GM23248 (cell line): ENCODE measurements at regions not wholly inside any gene's neighbourhood (a gene's known extent, or its start where the extent isn't known, plus 50 kb on each side); places are given as distances from the start of the nearest gene placed in this dataset.

Experiments used
- EZH2 ChIP-seq: fragments of 200-600 bp; sonication (generic); IDR thresholded peaks from 2 replicates; pipeline ENCODE4 v1.6.1; 2018; ENCODE audit warnings: antibody characterized with exemption, mild to moderate bottlenecking; ENCODE audit not compliant: insufficient read depth, poor library complexity, severe bottlenecking
- EZH2phosphoT487 ChIP-seq: fragments of 200-600 bp; sonication (generic); IDR thresholded peaks from 2 replicates; pipeline ENCODE4 v1.6.1; 2018; ENCODE audit warnings: antibody characterized with exemption, moderate library complexity, mild to moderate bottlenecking, low read depth; ENCODE audit not compliant: insufficient read depth

- TF ChIP-seq EZH2phosphoT487, result no peak
- TF ChIP-seq EZH2, result no peak
These were observed 50.5 kb upstream of the CCL1 start for GRCh38 chr17:34413443-34414119.
